Mucosa of rectum (tissue), 2 donors: ENCODE measurements at regions not wholly inside any gene's neighbourhood (a gene's known extent, or its start where the extent isn't known, plus 50 kb on each side); places are given as distances from the start of the nearest gene placed in this dataset.

ENCODE experiments used
- H3K27ac ChIP-seq, 2 donors: one replicate each; pipeline ENCODE4 v1.7.0; 2013; ENCODE audit warnings: inconsistent platforms in 2 of 2, low read depth in 2 of 2, low read length in 2 of 2
- H3K27me3 ChIP-seq, 2 donors: one replicate each; pipeline ENCODE4 v1.7.0; 2013; ENCODE audit warnings: low read length in 2 of 2; ENCODE audit not compliant: control insufficient read depth in 2 of 2, insufficient read depth in 2 of 2
- H3K36me3 ChIP-seq, 2 donors: one replicate each; pipeline ENCODE4 v1.7.0; 2013; ENCODE audit warnings: low read length in 2 of 2; ENCODE audit not compliant: control insufficient read depth in 2 of 2, insufficient read depth in 2 of 2
- H3K4me1 ChIP-seq, 2 donors: one replicate each; pipeline ENCODE4 v1.7.0; 2013; ENCODE audit warnings: low read length in 2 of 2, mild to moderate bottlenecking in 1 of 2; ENCODE audit not compliant: control insufficient read depth in 2 of 2, insufficient read depth in 2 of 2
- H3K4me3 ChIP-seq, 2 donors: one replicate each; pipeline ENCODE4 v1.7.0; 2013; ENCODE audit warnings: low read length in 2 of 2
- H3K9ac ChIP-seq, 2 donors: one replicate each; pipeline ENCODE4 v1.7.0; 2013; ENCODE audit warnings: low read length in 2 of 2, low read depth in 1 of 2, mild to moderate bottlenecking in 1 of 2
- H3K9me3 ChIP-seq, 2 donors: one replicate each; pipeline ENCODE4 v1.7.0; 2013; ENCODE audit warnings: low read length in 2 of 2; ENCODE audit not compliant: control insufficient read depth in 2 of 2
- donor health status: healthy.
- donor health status: Normal muscosa, but diverticular disease.

DNA sequence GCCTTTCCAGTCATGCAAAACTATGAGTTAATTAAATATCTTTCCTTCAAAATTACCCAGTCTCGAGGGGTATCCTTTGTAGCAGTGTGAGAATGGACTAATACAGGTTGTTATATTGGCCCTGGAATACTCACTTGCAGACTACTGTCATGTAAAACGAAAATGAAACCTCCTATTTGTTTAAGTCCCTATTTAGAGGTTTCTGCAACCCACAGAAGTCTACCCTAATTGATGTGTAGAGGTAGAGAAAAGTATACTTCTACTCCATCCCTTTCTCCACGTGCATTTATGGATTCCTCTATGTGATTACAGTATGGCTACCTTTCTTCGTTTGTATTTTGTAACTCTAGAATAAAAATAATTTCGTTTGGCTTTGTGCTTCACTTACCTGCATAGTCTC, 371.1 kb downstream of the FSCB start:
- Histone ChIP-seq H3K27ac (no peak overlapping the region), H3K4me3 (no peak overlapping the region), H3K4me1 (no peaks in the 10 kb centered on the region), H3K9me3 (no peaks in the 10 kb centered on the region), H3K27me3 (no peaks in the 10 kb centered on the region), H3K9ac (no peak overlapping the region), H3K36me3 (no peaks in the 10 kb centered on the region)

DNA sequence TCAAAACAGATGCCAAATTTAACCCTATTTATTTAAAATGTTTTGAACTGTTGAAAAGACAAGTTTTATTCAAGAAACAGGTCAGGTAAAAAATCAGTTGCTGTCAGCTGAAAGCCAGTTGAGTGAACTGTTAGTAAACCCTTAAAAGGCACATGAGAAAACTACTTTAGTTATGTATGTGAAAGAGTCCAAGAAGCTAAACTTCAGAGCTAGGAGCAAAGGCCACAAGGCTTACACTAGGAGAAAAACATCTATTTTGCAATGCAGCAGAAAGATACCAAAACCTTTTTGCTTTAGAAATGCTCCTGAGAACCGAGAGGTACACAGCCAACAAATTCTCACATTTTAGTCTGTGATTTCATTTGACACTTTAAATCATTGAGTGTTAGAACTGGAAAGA, 375.2 kb downstream of the FSCB start:
- Histone ChIP-seq H3K4me1 (no peaks in the 10 kb centered on the region), H3K36me3 (no peaks in the 10 kb centered on the region), H3K4me3 (no peak overlapping the region), H3K27me3 (no peaks in the 10 kb centered on the region), H3K27ac (no peak overlapping the region), H3K9me3 (no peaks in the 10 kb centered on the region), H3K9ac (no peak overlapping the region)

DNA sequence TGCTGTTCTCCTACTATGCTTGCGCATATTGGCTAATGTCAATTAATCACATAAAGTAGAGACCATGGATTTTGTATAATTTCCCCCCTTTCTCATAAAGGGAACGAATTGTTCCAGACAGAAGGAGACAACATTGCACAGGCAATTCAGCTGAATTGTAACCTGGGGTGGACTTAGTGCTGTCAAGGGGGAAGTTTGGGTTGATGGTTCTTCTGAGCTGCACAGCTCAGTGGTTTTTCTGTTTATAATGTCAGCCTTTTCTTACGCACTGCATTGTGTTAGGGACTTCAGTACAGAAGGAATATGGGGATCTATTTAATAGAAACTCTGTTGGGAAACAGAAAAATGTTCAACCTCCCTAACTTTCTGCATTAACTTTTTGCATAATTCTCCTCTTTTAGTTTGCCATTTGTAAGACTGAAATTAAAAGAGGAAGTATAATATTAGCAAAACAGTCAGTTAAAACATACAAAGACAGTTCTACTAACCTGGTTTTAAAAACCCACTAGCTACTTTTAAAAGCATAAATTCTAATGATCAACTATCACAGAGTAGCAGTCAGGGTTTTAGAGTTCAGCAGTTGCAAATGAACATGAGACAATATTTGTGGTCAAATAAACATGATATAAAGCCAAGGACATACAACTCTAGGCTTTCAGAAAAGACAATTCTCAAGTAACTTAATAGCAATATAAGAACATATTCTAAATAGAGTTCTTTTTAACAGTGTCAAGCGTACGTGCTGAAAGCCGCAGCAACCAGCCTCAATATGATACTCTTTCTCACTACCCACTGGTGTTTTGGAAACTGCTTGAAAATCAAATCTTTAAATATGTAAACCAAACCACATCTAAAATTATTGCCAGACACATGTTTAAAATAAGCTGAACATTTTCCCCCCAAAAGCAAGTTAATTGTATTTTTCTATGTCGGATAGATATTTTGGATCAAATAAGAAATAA, 393.0 kb downstream of the FSCB start:
- Histone ChIP-seq H3K9me3 (peaks cover 0 to 3% of the 10 kb centered on the region in 2 donors), H3K4me3 (no peak overlapping the region), H3K36me3 (no peaks in the 10 kb centered on the region), H3K27ac (no peak overlapping the region), H3K27me3 (no peaks in the 10 kb centered on the region), H3K4me1 (no peaks in the 10 kb centered on the region), H3K9ac (no peak overlapping the region)

DNA sequence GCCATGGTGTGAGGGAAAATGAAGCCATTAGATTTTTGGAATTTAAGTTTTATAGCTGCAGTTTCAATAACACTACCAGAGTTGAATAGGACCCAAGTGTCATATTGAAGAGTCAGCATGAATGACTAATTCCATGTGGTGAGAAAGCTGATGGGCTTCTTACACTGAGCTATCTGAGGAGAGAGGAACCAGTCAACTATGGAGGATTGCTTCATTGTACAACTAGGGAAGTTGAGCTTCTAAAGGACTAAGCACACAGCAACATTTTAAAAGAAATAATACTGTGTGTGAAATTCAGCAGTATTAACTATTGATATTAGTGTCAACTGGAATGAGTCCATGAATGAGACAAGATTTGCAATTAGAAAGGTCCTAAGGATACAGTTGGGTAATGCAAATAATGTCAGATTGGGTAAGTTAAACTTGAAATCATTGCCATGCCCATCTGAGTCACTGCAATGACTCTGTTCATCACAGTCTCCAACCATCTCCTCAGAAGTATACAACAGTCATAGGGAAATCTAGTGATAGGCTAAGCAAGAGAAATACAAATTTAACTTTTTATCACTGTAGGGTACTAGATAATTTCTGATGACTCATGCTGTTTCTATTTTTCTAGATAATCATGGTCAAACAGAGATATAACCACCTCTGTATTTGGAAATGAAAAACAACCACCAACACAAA, 394.2 kb downstream of the FSCB start:
- peaks cover 0 to 3% of the 10 kb centered on the region in 2 donors for H3K9me3 ChIP-seq
- no peak overlapping the region for H3K9ac ChIP-seq
- H3K27ac ChIP-seq = no peak overlapping the region
- no peaks in the 10 kb centered on the region for H3K27me3 ChIP-seq
- H3K36me3 ChIP-seq = no peaks in the 10 kb centered on the region
- no peaks in the 10 kb centered on the region for H3K4me1 ChIP-seq
- no peak overlapping the region for H3K4me3 ChIP-seq

DNA sequence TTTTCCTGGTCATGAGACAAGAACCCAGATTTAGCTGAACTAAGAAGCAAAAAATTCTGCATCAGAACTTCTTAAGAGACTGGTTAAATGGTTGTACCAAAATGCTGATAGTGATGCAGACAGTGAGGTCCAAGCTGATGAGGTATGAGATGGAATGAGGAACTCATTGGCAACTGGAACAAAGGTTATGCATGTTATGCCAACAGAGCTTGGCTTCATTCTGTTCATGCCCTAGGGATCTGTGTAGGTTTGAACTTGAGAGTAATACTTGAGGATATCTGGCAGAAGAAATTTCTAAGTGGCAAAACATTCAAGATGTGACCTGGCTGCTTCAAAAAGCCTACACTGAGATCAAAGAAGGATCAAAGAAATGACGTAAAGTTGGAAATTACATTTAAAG, 398.0 kb downstream of the FSCB start:
- no peak overlapping the region for H3K27ac ChIP-seq
- no peak overlapping the region for H3K9ac ChIP-seq
- no peaks in the 10 kb centered on the region for H3K4me1 ChIP-seq
- H3K27me3 ChIP-seq = no peaks in the 10 kb centered on the region
- H3K4me3 ChIP-seq = no peak overlapping the region
- H3K9me3 ChIP-seq = peaks cover 0 to 3% of the 10 kb centered on the region in 2 donors
- H3K36me3 ChIP-seq = no peaks in the 10 kb centered on the region

DNA sequence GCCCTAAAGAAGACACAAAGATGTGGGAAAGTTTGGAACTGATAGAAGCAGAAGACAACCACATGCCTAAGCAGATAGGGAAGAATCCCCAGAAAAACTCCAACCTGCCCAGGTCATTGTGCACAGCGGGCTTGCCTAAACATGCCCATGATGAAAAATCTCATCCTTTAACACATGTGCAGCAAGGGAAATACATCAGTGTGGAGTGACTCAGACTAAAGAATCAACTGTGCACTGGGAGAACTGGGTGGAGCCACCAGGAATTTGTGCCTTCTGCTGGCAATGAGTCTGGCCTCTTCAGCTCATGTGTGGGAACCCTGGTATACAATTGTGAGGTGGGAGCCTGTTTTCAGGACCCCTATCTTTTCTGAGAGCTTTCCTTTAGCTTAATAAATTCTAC, 398.5 kb downstream of the FSCB start:
- Histone ChIP-seq H3K36me3 (no peaks in the 10 kb centered on the region), H3K4me3 (no peak overlapping the region), H3K9me3 (peaks cover 0 to 3% of the 10 kb centered on the region in 2 donors), H3K27ac (no peak overlapping the region), H3K9ac (no peak overlapping the region), H3K4me1 (no peaks in the 10 kb centered on the region), H3K27me3 (no peaks in the 10 kb centered on the region)

DNA sequence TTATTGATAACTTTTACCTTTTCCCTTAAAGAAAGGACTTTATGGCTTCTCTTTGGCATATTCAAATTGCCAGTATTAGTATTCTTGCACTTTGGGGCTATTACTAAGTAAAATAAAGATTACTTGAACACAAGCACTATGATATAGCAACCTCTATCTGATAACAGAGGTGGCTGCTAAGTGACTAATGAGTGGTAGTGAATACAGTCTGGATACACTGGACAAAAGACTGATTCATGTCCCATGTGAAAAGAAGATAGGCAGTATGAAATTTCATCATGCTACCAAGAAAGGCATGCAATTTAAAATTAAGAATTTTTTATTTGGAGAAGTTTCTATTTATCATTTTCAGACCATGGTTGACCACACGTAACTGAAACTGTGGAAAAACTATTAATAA, 399.9 kb downstream of the FSCB start:
- Histone ChIP-seq H3K9me3 (peaks cover 0 to 3% of the 10 kb centered on the region in 2 donors), H3K36me3 (no peaks in the 10 kb centered on the region), H3K27ac (no peak overlapping the region), H3K4me3 (no peak overlapping the region), H3K9ac (no peak overlapping the region), H3K27me3 (no peaks in the 10 kb centered on the region), H3K4me1 (no peaks in the 10 kb centered on the region)

DNA sequence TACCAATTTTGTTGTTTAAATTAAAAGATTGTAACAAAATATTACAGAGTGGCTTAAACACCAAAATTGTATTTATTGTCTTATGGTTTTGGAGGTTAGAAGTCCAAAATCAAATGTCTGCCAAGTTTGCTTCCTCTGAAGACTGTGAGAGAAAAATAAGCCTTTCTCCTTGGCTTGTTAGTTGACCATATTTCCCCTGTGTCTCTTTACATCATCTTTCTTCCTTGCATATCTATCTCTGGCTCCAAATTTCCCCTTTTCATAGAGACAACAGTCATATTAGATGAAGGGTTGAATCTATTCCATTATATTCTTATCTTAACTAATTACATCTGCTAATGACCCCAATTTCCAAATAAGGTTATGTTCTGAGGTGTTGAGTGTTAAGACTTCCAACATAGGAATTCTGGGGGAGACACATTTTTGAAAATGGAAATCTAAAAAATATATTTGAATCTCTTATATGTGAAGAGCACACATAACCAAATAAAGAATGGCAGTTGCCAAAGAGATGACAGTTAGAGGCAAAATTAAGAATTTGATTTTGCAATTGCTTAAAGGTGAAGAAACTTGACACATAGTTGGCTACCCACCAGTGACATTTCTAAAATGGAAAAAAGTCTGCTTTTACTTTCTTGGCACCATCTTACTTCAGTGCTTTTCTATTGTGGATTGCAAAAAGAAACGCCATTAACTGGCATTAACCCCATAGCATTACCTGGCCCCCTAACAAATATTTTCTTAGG, 407.2 kb downstream of the FSCB start:
- no peaks in the 10 kb centered on the region for H3K36me3 ChIP-seq
- H3K9me3 ChIP-seq = no peaks in the 10 kb centered on the region
- H3K9ac ChIP-seq = no peak overlapping the region
- no peaks in the 10 kb centered on the region for H3K27me3 ChIP-seq
- H3K4me1 ChIP-seq = no peaks in the 10 kb centered on the region
- no peak overlapping the region for H3K4me3 ChIP-seq
- no peak overlapping the region for H3K27ac ChIP-seq

DNA sequence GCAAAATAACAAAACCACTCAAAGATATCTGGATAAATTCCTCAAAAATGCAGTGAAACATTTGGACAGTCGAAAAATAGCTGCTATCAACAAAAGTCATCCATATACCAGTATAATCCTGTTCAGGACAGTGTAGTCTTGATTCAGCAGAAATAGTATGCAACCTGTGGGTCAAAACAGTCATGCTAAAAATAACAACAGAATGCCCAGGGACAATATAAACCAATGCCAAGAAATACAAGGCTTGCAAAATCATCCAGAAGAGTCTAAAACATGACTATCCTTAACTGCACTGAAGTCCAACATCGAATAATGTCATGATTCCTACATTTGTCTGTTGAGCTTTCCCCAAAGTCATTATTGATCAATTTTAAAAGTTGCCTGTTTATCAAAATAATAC, 425.9 kb downstream of the FSCB start:
- Histone ChIP-seq H3K9ac (no peak overlapping the region), H3K27ac (no peak overlapping the region), H3K4me3 (no peak overlapping the region), H3K36me3 (no peaks in the 10 kb centered on the region), H3K4me1 (no peaks in the 10 kb centered on the region), H3K27me3 (no peaks in the 10 kb centered on the region), H3K9me3 (no peaks in the 10 kb centered on the region)

DNA sequence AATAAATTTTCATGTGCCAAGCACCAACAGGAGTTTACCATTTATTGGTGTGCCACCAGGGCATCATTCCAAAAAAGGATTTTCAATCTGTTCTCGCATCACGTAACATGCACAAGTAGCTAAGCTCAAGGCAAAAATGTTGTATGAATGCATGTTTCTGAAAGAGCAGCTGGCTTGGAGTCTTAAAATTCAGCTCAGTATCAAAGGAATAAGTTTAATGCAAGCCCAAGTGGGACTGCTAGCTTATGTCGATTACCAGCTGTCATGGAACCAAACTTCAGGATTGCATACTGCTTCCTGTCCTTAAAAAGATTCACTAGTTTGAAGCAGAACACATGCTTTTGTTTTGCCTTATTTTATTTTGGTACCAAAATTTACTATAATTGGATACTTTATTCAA, 437.0 kb downstream of the FSCB start:
- Histone ChIP-seq H3K4me1 (no peaks in the 10 kb centered on the region), H3K27ac (no peak overlapping the region), H3K9ac (no peak overlapping the region), H3K36me3 (no peaks in the 10 kb centered on the region), H3K9me3 (no peaks in the 10 kb centered on the region), H3K4me3 (no peak overlapping the region), H3K27me3 (no peaks in the 10 kb centered on the region)
